ENCODE measurements at regions not wholly inside any gene's neighbourhood (a gene's known extent, or its start where the extent isn't known, plus 50 kb on each side); places are given as distances from the start of the nearest gene placed in this dataset.

DNA sequence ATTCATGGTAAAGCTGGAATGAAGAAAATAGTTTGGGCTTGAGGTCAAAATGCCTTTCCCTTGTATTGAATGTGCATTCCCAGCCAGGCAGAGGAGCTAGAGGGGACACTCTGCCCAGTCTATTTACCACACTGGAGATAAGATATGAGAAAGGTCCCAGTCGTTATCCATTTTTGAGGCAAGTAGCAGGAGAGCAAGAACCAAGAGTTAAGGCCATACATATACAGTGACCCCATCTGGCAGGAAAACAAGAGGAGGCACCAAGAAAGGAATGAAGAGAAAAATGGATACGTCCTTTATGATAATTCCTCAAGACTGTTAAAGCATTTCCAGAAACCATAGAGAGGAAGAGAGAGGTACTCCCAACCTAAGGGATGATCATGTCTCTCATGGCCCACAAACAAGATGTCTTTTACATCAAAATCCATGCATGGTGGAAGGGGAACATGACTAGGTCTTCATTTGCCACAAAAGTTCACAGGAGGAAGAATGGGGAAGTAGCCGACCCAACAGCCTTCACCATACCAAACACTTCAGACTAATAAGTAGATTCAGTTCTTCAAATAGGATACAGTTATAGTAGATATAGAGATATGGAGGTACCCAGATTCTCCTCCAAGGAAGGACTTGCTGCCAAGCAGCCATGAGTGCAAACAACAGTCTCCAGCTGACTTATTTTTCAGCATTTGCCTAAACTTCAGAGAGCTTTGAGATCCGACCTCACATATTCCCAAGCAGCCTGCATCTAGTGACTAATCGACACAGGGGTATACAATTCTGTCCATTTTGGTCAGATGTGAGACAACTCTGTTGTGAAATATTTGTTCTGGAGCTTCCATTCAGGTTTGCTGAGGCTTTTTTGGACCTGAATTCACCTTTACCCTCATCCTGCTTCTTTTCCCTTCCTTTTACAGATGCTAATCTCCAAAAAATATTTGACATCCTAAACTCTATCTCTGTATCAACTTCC, 61.1 kb upstream of the CCDC71L start:
- DNase-seq (ENCODE audit: extremely low spot score) = no peak
- POLR2A ChIA-PET = no interaction called here
- TF ChIP-seq, protein P1, sequence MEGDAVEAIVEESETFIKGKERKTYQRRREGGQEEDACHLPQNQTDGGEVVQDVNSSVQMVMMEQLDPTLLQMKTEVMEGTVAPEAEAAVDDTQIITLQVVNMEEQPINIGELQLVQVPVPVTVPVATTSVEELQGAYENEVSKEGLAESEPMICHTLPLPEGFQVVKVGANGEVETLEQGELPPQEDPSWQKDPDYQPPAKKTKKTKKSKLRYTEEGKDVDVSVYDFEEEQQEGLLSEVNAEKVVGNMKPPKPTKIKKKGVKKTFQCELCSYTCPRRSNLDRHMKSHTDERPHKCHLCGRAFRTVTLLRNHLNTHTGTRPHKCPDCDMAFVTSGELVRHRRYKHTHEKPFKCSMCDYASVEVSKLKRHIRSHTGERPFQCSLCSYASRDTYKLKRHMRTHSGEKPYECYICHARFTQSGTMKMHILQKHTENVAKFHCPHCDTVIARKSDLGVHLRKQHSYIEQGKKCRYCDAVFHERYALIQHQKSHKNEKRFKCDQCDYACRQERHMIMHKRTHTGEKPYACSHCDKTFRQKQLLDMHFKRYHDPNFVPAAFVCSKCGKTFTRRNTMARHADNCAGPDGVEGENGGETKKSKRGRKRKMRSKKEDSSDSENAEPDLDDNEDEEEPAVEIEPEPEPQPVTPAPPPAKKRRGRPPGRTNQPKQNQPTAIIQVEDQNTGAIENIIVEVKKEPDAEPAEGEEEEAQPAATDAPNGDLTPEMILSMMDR (IDR thresholded peaks at IDR 0.05; ENCODE audit: control extremely low read depth, extremely low read depth, low read depth, missing control alignments) = no peak
- CTCF ChIA-PET = interaction anchor here (1.8 to 5.9 kb wide), 4 partner anchors 9 to 62 kb away, joined by 7 to 26 read pairs (median 22); partner anchors contain the start of gene CCDC71L

- CTCF ChIA-PET = interaction anchor here (1.8 to 4.1 kb wide), 2 partner anchors 13 to 63 kb away, joined by 7 to 26 read pairs; partner anchors contain the start of gene CCDC71L
- DNase-seq (ENCODE audit: extremely low spot score) = no peak
- POLR2A ChIA-PET = no interaction called here
- TF ChIP-seq, protein P1 (IDR thresholded peaks at IDR 0.05; ENCODE audit: control extremely low read depth, extremely low read depth, low read depth, missing control alignments) = no peak
Observed at GRCh38 chr7:106723398-106723797, 62.4 kb upstream of the CCDC71L start.

- CTCF ChIA-PET = interaction anchor here (1.6 to 3.7 kb wide), 5 partner anchors 10 to 187 kb away, joined by 4 to 22 read pairs (median 8); partner anchors contain the start of gene CCDC71L
- POLR2A ChIA-PET = no interaction called here
- no peak for DNase-seq (ENCODE audit: extremely low spot score)
- TF ChIP-seq, protein P1 (IDR thresholded peaks at IDR 0.05; ENCODE audit: control extremely low read depth, extremely low read depth, low read depth, missing control alignments) = no peak
Observed at GRCh38 chr7:106729720-106730385, 68.9 kb upstream of the CCDC71L start.

- TF ChIP-seq, protein P1 (IDR thresholded peaks at IDR 0.05; ENCODE audit: control extremely low read depth, extremely low read depth, low read depth, missing control alignments) = no peak
- ChIA-PET CTCF (interaction anchor here (0.9 to 3.7 kb wide), 9 partner anchors 9 to 555 kb away, joined by 3 to 22 read pairs (median 4); partner anchors contain the start of genes CCDC71L and HBP1), POLR2A (interaction anchor here (0.6 kb wide), 1 partner anchor 125 kb away, joined by 3 read pairs; no protein-coding TSS in a partner anchor)
- peak; percentile 22 for DNase-seq (ENCODE audit: extremely low spot score)
Observed at GRCh38 chr7:106731187-106731586, 70.2 kb upstream of the CCDC71L start.

- CTCF ChIA-PET = interaction anchor here (0.8 to 3.7 kb wide), 10 partner anchors 8 to 556 kb away, joined by 3 to 22 read pairs (median 4); partner anchors contain the start of genes CCDC71L and HBP1
- POLR2A ChIA-PET = interaction anchor here (0.6 kb wide), 1 partner anchor 124 kb away, joined by 3 read pairs; no protein-coding TSS in a partner anchor
- TF ChIP-seq, protein P1 (IDR thresholded peaks at IDR 0.05; ENCODE audit: control extremely low read depth, extremely low read depth, low read depth, missing control alignments) = no peak
Observed at GRCh38 chr7:106731646-106732444, 70.9 kb upstream of the CCDC71L start.

More at GRCh38 chr7:106731646-106732444, 70.9 kb upstream of the CCDC71L start:
- DNase-seq (ENCODE audit: extremely low spot score) = no peak

All from GM10248 (cell line).